BJ (cell line): ENCODE measurements at regions not wholly inside any gene's neighbourhood (a gene's known extent, or its start where the extent isn't known, plus 50 kb on each side); places are given as distances from the start of the nearest gene placed in this dataset.

Experiments used
- CTCF ChIA-PET: fragments of 350-600 bp; formaldehyde crosslinking; extraction: SDS; loops from one replicate; lab custom pipeline; 2021; ENCODE audit warnings: antibody characterized with exemption, inconsistent platforms; lab: Yijun Ruan, JAX
- POLR2A ChIA-PET: fragments of 300-600 bp; sonication (Branson Sonifier 250); formaldehyde crosslinking; extraction: SDS; loops from one replicate; lab custom pipeline; 2021; ENCODE audit warnings: antibody characterized with exemption; lab: Charles Lee
- DNase-seq: peaks from one replicate; pipeline ENCODE4 v3.0.0-alpha.2; 2011; ENCODE audit warnings: low read depth
- H3K27me3 ChIP-seq: 2 replicates; pipeline ENCODE4 v1.6.0; 2011; ENCODE audit warnings: low read length; ENCODE audit not compliant: control insufficient read depth, insufficient read depth
- H3K36me3 ChIP-seq: 2 replicates; pipeline ENCODE4 v1.5.1; 2011; ENCODE audit warnings: low read length; ENCODE audit not compliant: control insufficient read depth, insufficient read depth
- H3K4me3 ChIP-seq: 2 replicates; pipeline ENCODE4 v1.5.1; 2011; ENCODE audit warnings: low read depth, mild to moderate bottlenecking, control low read depth, low read length
- CTCF ChIP-seq: IDR thresholded peaks from 2 replicates; pipeline ENCODE4 v1.5.1; 2011; ENCODE audit warnings: low read depth, mild to moderate bottlenecking, control low read depth, inconsistent platforms, low read length, moderate library complexity; ENCODE audit not compliant: insufficient read depth

GRCh38 chr4:77393996-77394395 is 211.6 kb upstream of the CXCL13 start:
- POLR2A ChIA-PET, result no interaction called here
- CTCF ChIA-PET, result interaction anchor here (1.2 to 1.3 kb wide), 2 partner anchors 28 to 207 kb away, joined by 4 read pairs; no protein-coding TSS in a partner anchor
- Histone ChIP-seq H3K27me3 (no peaks in the 10 kb centered on the region; the same call in 1 of the 2 replicates), H3K36me3 (no peaks in the 10 kb centered on the region), H3K4me3 (no peak overlapping the region)
- DNase-seq, result no peak
- TF ChIP-seq CTCF, result no peak

- CTCF ChIA-PET, result interaction anchor here (0.7 to 1.5 kb wide), 2 partner anchors 10 to 207 kb away, joined by 3 to 6 read pairs; no protein-coding TSS in a partner anchor
- Histone ChIP-seq H3K27me3 (peaks cover 2% of the 10 kb centered on the region; the same call in 1 of the 2 replicates), H3K36me3 (no peaks in the 10 kb centered on the region), H3K4me3 (no peak overlapping the region)
- TF ChIP-seq CTCF, result no peak
- POLR2A ChIA-PET, result no interaction called here
- DNase-seq, result no peak
Measured at GRCh38 chr4:77395481-77395880, 210.1 kb upstream of the CXCL13 start.

GRCh38 chr4:77398256-77398655 is 207.4 kb upstream of the CXCL13 start:
- Histone ChIP-seq H3K27me3 (peaks cover 2% of the 10 kb centered on the region; the same call in 1 of the 2 replicates), H3K4me3 (no peak overlapping the region), H3K36me3 (no peaks in the 10 kb centered on the region)
- ChIA-PET CTCF (interaction anchor here (1.7 kb wide), 1 partner anchor 202 kb away, joined by 4 read pairs; no protein-coding TSS in a partner anchor), POLR2A (no interaction called here)
- no peak for TF ChIP-seq CTCF
- DNase-seq, result no peak

- no peak overlapping the region for H3K4me3 ChIP-seq
- no peak for DNase-seq
- CTCF ChIA-PET, result no interaction called here
- no peak for TF ChIP-seq CTCF
- POLR2A ChIA-PET, result no interaction called here
- H3K36me3 ChIP-seq, result no peaks in the 10 kb centered on the region
- peaks cover 4% of the 10 kb centered on the region for H3K27me3 ChIP-seq
Measured at GRCh38 chr4:77399831-77400230, 205.8 kb upstream of the CXCL13 start.

GRCh38 chr4:77413766-77414165 is 191.9 kb upstream of the CXCL13 start:
- H3K27me3 ChIP-seq, result peaks cover 1% of the 10 kb centered on the region; the same call in 1 of the 2 replicates
- no peak overlapping the region for H3K4me3 ChIP-seq
- DNase-seq, result no peak
- no peaks in the 10 kb centered on the region for H3K36me3 ChIP-seq
- TF ChIP-seq CTCF, result no peak
- ChIA-PET POLR2A (no interaction called here), CTCF (interaction anchor here (0.9 kb wide), 1 partner anchor 17 kb away, joined by 3 read pairs; no protein-coding TSS in a partner anchor)
